Upper lobe of right lung (tissue), 1 donor: ENCODE measurements at regions not wholly inside any gene's neighbourhood (a gene's known extent, or its start where the extent isn't known, plus 50 kb on each side); places are given as distances from the start of the nearest gene placed in this dataset.
"Not testable (repeated sequence)": the region's sequence is repeated elsewhere in the genome, so short reads cannot be mapped to it uniquely, and the experiment has no call there.

ENCODE experiments used
- ATAC-seq: fragments of 200-7000 bp; cut with Tn5 transposase; one replicate; pipeline ENCODE4 v1.9.1; 2020; ENCODE audit warnings: mild to moderate bottlenecking, moderate library complexity
- DNase-seq: peaks from one replicate; pipeline ENCODE4 v3.0.0-alpha.2; 2020
- H3K27ac ChIP-seq: fragments of 200-600 bp; one replicate; pipeline ENCODE4 v1.8.0; 2022
- H3K27me3 ChIP-seq: fragments of 200-600 bp; one replicate; pipeline ENCODE4 v1.8.0; 2022; ENCODE audit warnings: mild to moderate bottlenecking
- H3K36me3 ChIP-seq: fragments of 200-600 bp; one replicate; pipeline ENCODE4 v1.8.0; 2022
- H3K4me1 ChIP-seq: fragments of 200-600 bp; one replicate; pipeline ENCODE4 v1.8.0; 2022
- H3K4me3 ChIP-seq: fragments of 200-600 bp; one replicate; pipeline ENCODE4 v1.8.0; 2022; ENCODE audit warnings: mild to moderate bottlenecking
- H3K9me3 ChIP-seq: fragments of 200-600 bp; one replicate; pipeline ENCODE4 v1.8.0; 2022
- CTCF ChIP-seq: fragments of 200-600 bp; IDR thresholded peaks from one replicate; pipeline ENCODE4 v1.8.0; 2022; ENCODE audit warnings: antibody characterized with exemption
- intact Hi-C: fragments of 100-400 bp; cut with DNase I; formaldehyde crosslinking; loops from one replicate; pipeline ENCODE4 v1.11.0; 2022
- donor health status: DM: no; HTN: yes; CAD: no; lungs with severe emphysema.

DNA sequence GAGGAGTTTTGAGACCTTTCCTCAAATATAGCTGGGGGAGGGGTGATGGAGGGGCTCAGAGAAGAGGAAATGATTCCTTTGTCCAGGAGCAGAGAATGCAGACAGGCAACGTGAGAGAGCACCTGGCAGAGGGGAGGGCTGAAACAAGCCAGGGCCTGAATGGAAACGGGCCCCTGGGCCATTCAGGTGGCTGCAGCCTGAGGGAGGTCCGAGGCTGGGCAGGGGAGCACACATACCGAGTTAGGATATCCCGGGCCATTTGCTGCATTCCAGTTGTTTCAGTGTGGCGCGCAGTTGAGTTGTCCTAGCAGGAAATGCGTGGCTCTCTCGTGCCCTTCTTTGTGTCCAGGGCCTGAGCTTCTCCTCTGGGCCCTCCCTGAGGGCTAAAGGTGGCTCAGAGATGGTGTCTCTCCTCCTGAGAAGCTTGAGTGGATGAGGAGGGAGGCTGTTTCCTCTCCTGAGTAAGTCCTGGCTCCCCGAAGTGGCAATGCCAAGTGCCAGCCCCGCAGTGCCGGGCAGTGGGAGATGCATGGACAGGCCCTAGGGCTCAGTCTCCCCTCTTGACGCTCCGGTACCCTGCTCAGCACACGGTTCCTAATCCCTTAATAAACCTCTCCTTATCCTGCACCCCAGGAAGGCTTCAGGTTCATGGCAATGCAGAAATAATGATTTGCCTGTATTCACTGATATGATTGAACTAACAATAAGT is 85.5 kb upstream of the VRK1 start:
- Histone ChIP-seq H3K36me3 (no peaks in the 10 kb centered on the region), H3K27me3 (peaks cover 20% of the 10 kb centered on the region), H3K27ac (no peak overlapping the region), H3K9me3 (no peaks in the 10 kb centered on the region), H3K4me3 (no peak overlapping the region), H3K4me1 (no peaks in the 10 kb centered on the region)
- intact Hi-C loops: no loop called here
- DNase-seq: no peak
- no peak for TF ChIP-seq CTCF
- peak; percentile 30 for ATAC-seq

DNA sequence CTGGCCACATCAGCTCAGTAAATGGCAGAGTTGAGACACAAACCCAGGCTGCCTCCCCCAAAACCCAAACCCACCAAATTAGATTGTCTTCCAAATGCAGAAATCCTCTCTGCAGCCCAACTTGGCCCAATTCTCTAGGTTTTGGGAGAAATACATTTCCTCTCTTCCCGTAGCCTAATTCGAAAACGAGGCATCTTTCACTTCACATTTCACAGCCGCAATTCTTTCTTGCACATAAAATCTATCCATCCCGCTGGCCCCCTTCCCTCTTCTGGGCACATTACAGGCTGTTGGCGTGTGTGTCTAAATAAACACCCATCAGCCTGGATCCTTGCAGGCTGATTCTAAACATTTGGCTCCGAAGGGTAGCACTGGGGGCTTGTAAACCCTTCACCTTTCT is 83.8 kb upstream of the VRK1 start:
- Histone ChIP-seq H3K4me1 (no peaks in the 10 kb centered on the region), H3K4me3 (no peak overlapping the region), H3K27ac (no peak overlapping the region), H3K9me3 (no peaks in the 10 kb centered on the region), H3K27me3 (peaks cover 20% of the 10 kb centered on the region), H3K36me3 (no peaks in the 10 kb centered on the region)
- ATAC-seq: no peak
- DNase-seq: no peak
- TF ChIP-seq CTCF: no peak
- intact Hi-C loops: no loop called here

DNA sequence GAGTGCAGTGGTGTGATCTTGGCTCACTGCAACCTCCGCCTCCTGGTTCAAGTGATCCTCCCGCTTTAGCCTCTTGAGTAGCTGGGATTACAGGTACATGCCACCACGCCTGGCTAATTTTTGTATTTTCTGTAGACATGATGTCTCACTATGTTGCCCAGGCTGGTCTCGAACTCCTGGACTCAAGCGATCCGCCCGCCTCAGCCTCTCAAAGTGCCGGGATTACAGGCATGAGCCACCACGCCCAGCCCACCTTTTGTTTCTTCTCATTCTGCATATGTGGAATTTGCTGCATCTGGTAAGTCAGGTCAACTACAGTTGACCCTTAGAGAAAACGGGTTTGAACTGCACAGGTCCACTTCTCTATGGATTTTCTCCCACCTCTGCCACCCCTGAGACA is 82.6 kb upstream of the VRK1 start:
- intact Hi-C loops, DNase-seq, H3K9me3 ChIP-seq, H3K36me3 ChIP-seq, H3K4me1 ChIP-seq, H3K27ac ChIP-seq, ATAC-seq, H3K4me3 ChIP-seq: not testable (repeated sequence)
- peaks cover 20% of the 10 kb centered on the region for H3K27me3 ChIP-seq

GRCh38 chr14:96717116-96717515 is 80.1 kb upstream of the VRK1 start:
- no peak for ATAC-seq
- no peak for TF ChIP-seq CTCF
- Histone ChIP-seq H3K4me3 (no peak overlapping the region), H3K9me3 (no peaks in the 10 kb centered on the region), H3K4me1 (no peaks in the 10 kb centered on the region), H3K36me3 (no peaks in the 10 kb centered on the region), H3K27me3 (peaks cover 15% of the 10 kb centered on the region), H3K27ac (no peak overlapping the region)
- intact Hi-C loops: no loop called here
- no peak for DNase-seq

DNA sequence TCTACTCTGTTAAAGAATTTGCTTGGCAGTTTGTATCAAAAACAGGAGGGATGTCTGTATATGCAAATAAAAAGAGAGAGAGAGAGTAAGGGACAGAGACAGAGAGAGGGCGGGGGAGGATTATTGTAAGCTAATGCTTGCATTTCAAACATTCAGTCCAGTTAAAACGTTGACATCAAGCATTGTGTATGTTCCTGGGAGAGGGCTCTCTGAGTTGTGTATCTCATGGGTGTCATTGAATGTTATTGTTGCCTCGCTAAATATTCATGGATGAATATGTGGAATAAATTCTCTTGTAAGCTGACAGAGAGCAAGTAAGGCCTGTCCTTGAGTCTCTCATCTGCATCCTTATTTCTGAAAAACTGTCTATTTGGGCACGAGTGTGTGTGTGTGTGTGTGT is 78.8 kb upstream of the VRK1 start:
- H3K27ac ChIP-seq: no peak overlapping the region
- ATAC-seq: no peak

GRCh38 chr14:96720702-96721101 is 76.5 kb upstream of the VRK1 start:
- H3K27ac ChIP-seq, H3K36me3 ChIP-seq, intact Hi-C loops, H3K4me1 ChIP-seq, H3K4me3 ChIP-seq, H3K27me3 ChIP-seq, DNase-seq, ATAC-seq, H3K9me3 ChIP-seq: not testable (repeated sequence)

More for the DNA sequence above, 78.8 kb upstream of the VRK1 start:
- Histone ChIP-seq H3K27me3 (peaks cover 9% of the 10 kb centered on the region), H3K9me3 (no peaks in the 10 kb centered on the region), H3K4me3 (no peak overlapping the region), H3K36me3 (no peaks in the 10 kb centered on the region), H3K4me1 (no peaks in the 10 kb centered on the region)
- intact Hi-C loops: no loop called here
- no peak for DNase-seq
- TF ChIP-seq CTCF: no peak

DNA sequence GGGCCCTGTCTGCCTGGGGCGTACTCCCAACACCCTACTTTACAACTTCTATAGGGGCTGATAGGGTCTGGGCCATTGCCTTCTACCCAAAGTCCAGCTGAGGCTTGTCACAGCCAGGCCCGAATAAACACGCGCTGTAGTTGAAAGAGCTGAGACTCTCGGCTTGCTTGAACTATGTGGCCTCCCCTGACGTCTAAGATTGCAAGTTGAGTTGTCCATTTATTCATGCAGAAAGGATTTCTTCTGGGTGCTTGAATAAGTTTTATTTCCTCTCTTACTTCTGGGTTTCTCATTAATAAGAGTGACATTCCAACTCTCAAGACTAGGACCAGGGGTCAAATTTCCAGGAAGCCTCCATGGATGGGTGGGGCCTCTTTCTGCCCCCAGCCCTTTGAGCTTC is 74.4 kb upstream of the VRK1 start:
- no peaks in the 10 kb centered on the region for H3K36me3 ChIP-seq
- no peaks in the 10 kb centered on the region for H3K27me3 ChIP-seq
- intact Hi-C loops: no loop called here
- H3K4me1 ChIP-seq: no peaks in the 10 kb centered on the region
- no peak for DNase-seq
- H3K9me3 ChIP-seq: no peaks in the 10 kb centered on the region
- no peak for TF ChIP-seq CTCF
- ATAC-seq: no peak
- H3K4me3 ChIP-seq: no peak overlapping the region
- no peak overlapping the region for H3K27ac ChIP-seq
